GM12865 (cell line): ENCODE measurements at regions not wholly inside any gene's neighbourhood (a gene's known extent, or its start where the extent isn't known, plus 50 kb on each side); places are given as distances from the start of the nearest gene placed in this dataset.

Experiments used
- DNase-seq: peaks from one replicate; pipeline ENCODE4 v3.0.0; 2010; ENCODE audit warnings: low read depth
- H3K4me3 ChIP-seq: 2 replicates; pipeline ENCODE4 v1.5.1; 2011; ENCODE audit warnings: mild to moderate bottlenecking, low read depth, low read length, control low read depth
- CTCF ChIP-seq: IDR thresholded peaks from 2 replicates; pipeline ENCODE4 v1.5.1; 2011; ENCODE audit warnings: low read length, control low read depth, low read depth, inconsistent platforms; ENCODE audit not compliant: insufficient read depth; ENCODE audit errors: missing control alignments

GRCh38 chr10:3963191-3963673, 178.2 kb upstream of the KLF6 start:
- DNase-seq, result no peak
- TF ChIP-seq CTCF, result no peak
- no peak overlapping the region for H3K4me3 ChIP-seq

DNA sequence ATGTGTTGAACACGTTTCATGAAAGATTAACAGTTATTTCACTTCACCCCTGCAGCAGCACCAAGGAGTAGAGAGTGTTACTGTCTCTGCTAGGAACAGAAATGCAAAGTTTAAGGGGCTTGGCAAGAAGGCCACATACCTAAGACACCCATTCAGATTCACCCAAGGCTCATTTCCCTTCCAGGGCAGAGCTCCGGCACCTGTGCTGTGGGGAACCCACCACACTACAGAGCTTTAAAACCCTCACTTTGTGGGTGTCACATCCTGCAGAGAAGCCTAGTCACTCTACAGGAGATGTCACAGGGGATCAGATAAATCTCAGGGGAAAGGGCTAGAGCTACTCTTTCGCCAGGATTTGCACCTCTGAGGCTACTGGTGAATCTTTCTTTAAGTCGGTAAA, 176.1 kb upstream of the KLF6 start:
- H3K4me3 ChIP-seq, result no peak overlapping the region
- TF ChIP-seq CTCF, result no peak
- DNase-seq, result no peak

GRCh38 chr10:3960496-3960895, 175.5 kb upstream of the KLF6 start:
- no peak for DNase-seq
- no peak for TF ChIP-seq CTCF
- H3K4me3 ChIP-seq, result no peak overlapping the region

- no peak overlapping the region for H3K4me3 ChIP-seq
- no peak for DNase-seq
- no peak for TF ChIP-seq CTCF
These were observed 174.6 kb upstream of the KLF6 start for GRCh38 chr10:3959370-3960325.

- TF ChIP-seq CTCF, result no peak
These were observed 173.5 kb upstream of the KLF6 start for GRCh38 chr10:3958472-3958996.

GRCh38 chr10:3955955-3956617, 171.1 kb upstream of the KLF6 start:
- DNase-seq, result no peak
- H3K4me3 ChIP-seq, result no peak overlapping the region
- TF ChIP-seq CTCF, result no peak

More at GRCh38 chr10:3958472-3958996, 173.5 kb upstream of the KLF6 start:
- no peak for DNase-seq
- H3K4me3 ChIP-seq, result no peak overlapping the region
